K562 (cell line): ENCODE measurements at regions not wholly inside any gene's neighbourhood (a gene's known extent, or its start where the extent isn't known, plus 50 kb on each side); places are given as distances from the start of the nearest gene placed in this dataset.

Experiments
- ATAC-seq: fragments of 200-7000 bp; cut with Tn5 transposase; 3 replicates; pipeline ENCODE4 v1.9.1; 2020; ENCODE audit warnings: moderate library complexity
- BruUV-seq: library from RNA; stranded (reverse); fragments of 400-500 nt; replicated peaks from 2 replicates; lab custom pipeline; 2021; lab: Mats Ljungman, UMichigan
- CTCF ChIA-PET: fragments of 300-600 bp; formaldehyde crosslinking; extraction: SDS; loops from one replicate; lab custom pipeline; 2021; ENCODE audit warnings: low intra/inter-chr PET ratio; lab: Yijun Ruan, JAX
- POLR2A ChIA-PET: fragments of 300-600, 350-650 bp; sonication (Branson Sonifier 250); formaldehyde crosslinking; extraction: SDS; loops from one replicate; lab custom pipeline; 2021; ENCODE audit warnings: antibody characterized with exemption, inconsistent platforms; lab: Yijun Ruan, JAX
- DNase-seq, 4 experiments: peaks; one replicate each; pipeline versions ENCODE4 v3.0.0 to v3.0.0-alpha.2; 2011 to 2018; ENCODE audit warnings: low spot score in 3 of 4, mixed read lengths in 3 of 4; ENCODE audit errors: extremely low read depth in 1 of 4
- FAIRE-seq: peaks from 2 replicates; lab custom pipeline; 2011; peaks lifted over from hg19 to GRCh38; lab: Jason Lieb, UNC
- H2AFZ ChIP-seq: 2 replicates; pipeline ENCODE4 v1.6.0; 2011; ENCODE audit warnings: low read depth, low read length, control low read depth, inconsistent platforms
- H3K27ac ChIP-seq: fragments of 200-600 bp; 3 replicates; pipeline ENCODE4 v1.8.0; 2011; ENCODE audit warnings: low read depth, mild to moderate bottlenecking, control low read depth, inconsistent platforms, low read length, moderate library complexity, mixed read lengths; ENCODE audit errors: extremely low read depth
- H3K27me3 ChIP-seq, 2 experiments: fragments of 300-600 bp in 1 of 2; 2 replicates in 1 of 2; 3 replicates in 1 of 2; pipeline versions ENCODE4 v1.6.0 to v1.8.0; 2011; ENCODE audit warnings: inconsistent platforms in 2 of 2, low read length in 2 of 2, mild to moderate bottlenecking in 1 of 2, mixed read lengths in 1 of 2, moderate library complexity in 1 of 2; ENCODE audit not compliant: control insufficient read depth in 2 of 2, insufficient read depth in 2 of 2
- H3K36me3 ChIP-seq: fragments of 300-600 bp; 3 replicates; pipeline ENCODE4 v1.8.0; 2011; ENCODE audit warnings: mild to moderate bottlenecking, low read length, inconsistent platforms; ENCODE audit not compliant: control insufficient read depth, insufficient read depth
- H3K4me1 ChIP-seq, 2 experiments: fragments of 200-600 bp in 1 of 2; replicated peaks in 1 of 2; 2 replicates in 1 of 2; 3 replicates in 1 of 2; pipeline versions ENCODE4 v1.5.1 to v1.8.0; 2011; ENCODE audit warnings: inconsistent platforms in 2 of 2, low read length in 2 of 2, mild to moderate bottlenecking in 1 of 2, mixed read lengths in 1 of 2, moderate library complexity in 1 of 2; ENCODE audit not compliant: control insufficient read depth in 2 of 2, insufficient read depth in 2 of 2
- H3K4me2 ChIP-seq: 2 replicates; pipeline ENCODE4 v1.6.1; 2011; ENCODE audit warnings: low read length, control low read depth, inconsistent platforms, mixed read lengths; ENCODE audit not compliant: insufficient read depth
- H3K4me3 ChIP-seq: fragments of 200-600 bp; sonication (generic), shearing (Covaris generic); 2 replicates; pipeline ENCODE4 v1.5.1; 2016; ENCODE audit warnings: control low read depth, inconsistent platforms
- H3K79me2 ChIP-seq: fragments of 200-600 bp; 3 replicates; pipeline ENCODE4 v1.8.0; 2011; ENCODE audit warnings: low read length, inconsistent platforms; ENCODE audit not compliant: control insufficient read depth, insufficient read depth
- H3K9ac ChIP-seq, 2 experiments: 2 replicates each; pipeline versions ENCODE4 v1.6.0 to v1.6.1; 2011; ENCODE audit warnings: low read depth in 2 of 2, low read length in 2 of 2, control low read depth in 1 of 2, inconsistent platforms in 1 of 2, mild to moderate bottlenecking in 1 of 2, mixed read lengths in 1 of 2; ENCODE audit not compliant: insufficient read depth in 1 of 2
- H3K9me1 ChIP-seq: one replicate; pipeline ENCODE4 v1.6.0; 2011; ENCODE audit warnings: inconsistent platforms, mild to moderate bottlenecking, low read length, moderate library complexity; ENCODE audit not compliant: control insufficient read depth, insufficient read depth
- H3K9me3 ChIP-seq: replicated peaks from 2 replicates; pipeline ENCODE4 v1.5.1; 2011; ENCODE audit warnings: low read depth, low read length, inconsistent platforms; ENCODE audit not compliant: control insufficient read depth, insufficient read depth
- H4K20me1 ChIP-seq: replicated peaks from 2 replicates; pipeline ENCODE4 v1.6.1; 2011; ENCODE audit warnings: low read length, inconsistent platforms, mixed read lengths; ENCODE audit not compliant: control insufficient read depth, insufficient read depth
- IRF2 ChIP-seq: sonication (generic); formaldehyde crosslinking; IDR thresholded peaks from 2 replicates; pipeline ENCODE4 v1.8.1; 2022; ENCODE audit warnings: mild to moderate bottlenecking, missing genetic modification reagents
- KDM4B ChIP-seq, 2 experiments: fragments of 450-650 bp in 1 of 2; sonication (generic) in 1 of 2; IDR thresholded peaks; 2 replicates each; pipeline ENCODE4 v1.6.1; 2016 to 2017; ENCODE audit warnings: borderline replicate concordance in 2 of 2, antibody characterized with exemption in 1 of 2, low read depth in 1 of 2, mild to moderate bottlenecking in 1 of 2
- NELFE ChIP-seq: IDR thresholded peaks from 2 replicates; pipeline ENCODE4 v1.6.1; 2011; ENCODE audit warnings: mild to moderate bottlenecking; ENCODE audit not compliant: insufficient read depth, insufficient read length
- PREB ChIP-seq: sonication (generic); formaldehyde crosslinking; IDR thresholded peaks from 2 replicates; pipeline ENCODE4 v1.8.1; 2023; ENCODE audit warnings: mild to moderate bottlenecking, missing genetic modification reagents
- SMARCB1 ChIP-seq: IDR thresholded peaks from 2 replicates; pipeline ENCODE4 v1.6.1; 2011; ENCODE audit warnings: improper control_type of control experiment, low read depth; ENCODE audit not compliant: insufficient read length
- SMARCC2 ChIP-seq: fragments of 450-650 bp; IDR thresholded peaks from 2 replicates; pipeline ENCODE4 v1.6.1; 2017; ENCODE audit warnings: antibody characterized with exemption, moderate library complexity, mild to moderate bottlenecking, low read depth
- TRIM25 ChIP-seq: fragments of 450-650 bp; IDR thresholded peaks from 2 replicates; pipeline ENCODE4 v1.7.0; 2016; ENCODE audit warnings: borderline replicate concordance
- ZBTB7A ChIP-seq: IDR thresholded peaks from 2 replicates; pipeline ENCODE4 v1.6.1; 2011; ENCODE audit warnings: low read depth, mild to moderate bottlenecking, low read length, moderate library complexity, borderline replicate concordance; ENCODE audit not compliant: control insufficient read depth
- ZNF124 ChIP-seq: sonication (generic); formaldehyde crosslinking; IDR thresholded peaks from 2 replicates; pipeline ENCODE4 v1.8.1; 2022; ENCODE audit warnings: missing genetic modification reagents
- ZNF280B ChIP-seq: fragments of 250-450 bp; sonication (Bioruptor Pico); IDR thresholded peaks from 2 replicates; pipeline ENCODE4 v1.5.1; 2021; ENCODE audit warnings: mild to moderate bottlenecking
- ZNF316 ChIP-seq: fragments of 450-650 bp; IDR thresholded peaks from 2 replicates; pipeline ENCODE4 v1.6.1; 2016
- ZNF511 ChIP-seq: sonication (generic); formaldehyde crosslinking; IDR thresholded peaks from 2 replicates; pipeline ENCODE4 v1.8.0; 2022; ENCODE audit warnings: mild to moderate bottlenecking, missing genetic modification reagents
- WGBS: fragments of 100-300 bp; shearing (Covaris generic); methylation state at CpG from one replicate; pipeline ENCODE4 v1.1.6; 2016; ENCODE audit warnings: low coverage, mixed read lengths; ENCODE audit not compliant: insufficient coverage; ENCODE audit errors: missing lambda C conversion rate; 5-methylcytosine and 5-hydroxymethylcytosine counted together
- in situ Hi-C: fragments of 300-500 bp; cut with MboI; formaldehyde crosslinking; loops from 4 replicates; pipeline ENCODE4 v1.15.0; 2018; ENCODE audit warnings: inconsistent platforms, mixed read lengths
- intact Hi-C: fragments of 100-400 bp; cut with micrococcal nuclease; formaldehyde crosslinking; loops from 2 replicates; pipeline ENCODE4 v1.14.2; 2022
- TF ChIP-seq, protein P1 (sequence below): fragments of 250-450 bp; sonication (Bioruptor Pico); IDR thresholded peaks from 2 replicates; pipeline ENCODE4 v1.4.0; 2020; ENCODE audit warnings: mild to moderate bottlenecking, moderate library complexity
- TF ChIP-seq, protein P2 (sequence below): fragments of 250-450 bp; sonication (Bioruptor Pico); IDR thresholded peaks from 2 replicates; pipeline ENCODE4 v1.8.0; 2022; ENCODE audit warnings: inconsistent platforms, mild to moderate bottlenecking, moderate library complexity, borderline replicate concordance

GRCh38 chr17:12342161-12342560, 321.5 kb downstream of the MAP2K4 start:
- no peaks in the 10 kb centered on the region for H3K79me2 ChIP-seq
- FAIRE-seq, result no peak
- DNase-seq, result no peak
- no peaks in the 10 kb centered on the region for H4K20me1 ChIP-seq
- ATAC-seq, result no peak
- ChIA-PET CTCF (no interaction called here), POLR2A (no interaction called here)
- H3K27ac ChIP-seq, result no peak overlapping the region
- no peak overlapping the region for H2AFZ ChIP-seq
- no peak overlapping the region for H3K4me2 ChIP-seq
- H3K4me1 ChIP-seq, result no peaks in the 10 kb centered on the region
- H3K27me3 ChIP-seq, result no peaks in the 10 kb centered on the region
- TF ChIP-seq SMARCB1, result no peak
- TF ChIP-seq ZNF124 (CRISPR knock-in tag), result no peak
- TF ChIP-seq ZNF511, result no peak
- TF ChIP-seq PREB (CRISPR knock-in tag), result no peak
- no peak for TF ChIP-seq KDM4B (IDR thresholded peaks at IDR 0.05; ENCODE audit: borderline replicate concordance in 2 of 2, low read depth in 1 of 2)
- no peak for TF ChIP-seq ZNF316
- TF ChIP-seq, protein P1, sequence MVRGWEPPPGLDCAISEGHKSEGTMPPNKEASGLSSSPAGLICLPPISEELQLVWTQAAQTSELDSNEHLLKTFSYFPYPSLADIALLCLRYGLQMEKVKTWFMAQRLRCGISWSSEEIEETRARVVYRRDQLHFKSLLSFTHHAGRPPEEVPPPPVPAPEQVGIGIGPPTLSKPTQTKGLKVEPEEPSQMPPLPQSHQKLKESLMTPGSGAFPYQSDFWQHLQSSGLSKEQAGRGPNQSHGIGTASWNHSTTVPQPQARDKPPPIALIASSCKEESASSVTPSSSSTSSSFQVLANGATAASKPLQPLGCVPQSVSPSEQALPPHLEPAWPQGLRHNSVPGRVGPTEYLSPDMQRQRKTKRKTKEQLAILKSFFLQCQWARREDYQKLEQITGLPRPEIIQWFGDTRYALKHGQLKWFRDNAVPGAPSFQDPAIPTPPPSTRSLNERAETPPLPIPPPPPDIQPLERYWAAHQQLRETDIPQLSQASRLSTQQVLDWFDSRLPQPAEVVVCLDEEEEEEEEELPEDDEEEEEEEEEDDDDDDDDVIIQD (CRISPR knock-in tag), result no peak
- no peak for TF ChIP-seq IRF2 (CRISPR knock-in tag)
- no peak for TF ChIP-seq NELFE
- TF ChIP-seq ZBTB7A, result no peak
- TF ChIP-seq, protein P2, sequence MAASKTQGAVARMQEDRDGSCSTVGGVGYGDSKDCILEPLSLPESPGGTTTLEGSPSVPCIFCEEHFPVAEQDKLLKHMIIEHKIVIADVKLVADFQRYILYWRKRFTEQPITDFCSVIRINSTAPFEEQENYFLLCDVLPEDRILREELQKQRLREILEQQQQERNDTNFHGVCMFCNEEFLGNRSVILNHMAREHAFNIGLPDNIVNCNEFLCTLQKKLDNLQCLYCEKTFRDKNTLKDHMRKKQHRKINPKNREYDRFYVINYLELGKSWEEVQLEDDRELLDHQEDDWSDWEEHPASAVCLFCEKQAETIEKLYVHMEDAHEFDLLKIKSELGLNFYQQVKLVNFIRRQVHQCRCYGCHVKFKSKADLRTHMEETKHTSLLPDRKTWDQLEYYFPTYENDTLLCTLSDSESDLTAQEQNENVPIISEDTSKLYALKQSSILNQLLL, result no peak
- no peak for TF ChIP-seq TRIM25
- TF ChIP-seq ZNF280B (CRISPR knock-in tag), result no peak
- TF ChIP-seq SMARCC2, result no peak
- WGBS, result 4% methylated on average over 2 of the region's 6 CpGs
- no TSS peak for BruUV-seq
- H3K9ac ChIP-seq, result no peak overlapping the region
- H3K9me3 ChIP-seq, result no peaks in the 10 kb centered on the region
- H3K4me3 ChIP-seq, result no peak overlapping the region
- H3K36me3 ChIP-seq, result no peaks in the 10 kb centered on the region
- in situ Hi-C loops (no loop called here), intact Hi-C loops (loop anchor here (2.0 kb wide), 1 partner anchor 325 kb away; no protein-coding TSS in a partner anchor)
- H3K9me1 ChIP-seq, result no peaks in the 10 kb centered on the region
